ENCODE measurements at regions not wholly inside any gene's neighbourhood (a gene's known extent, or its start where the extent isn't known, plus 50 kb on each side); places are given as distances from the start of the nearest gene placed in this dataset.
"Not testable (repeated sequence)": the region's sequence is repeated elsewhere in the genome, so short reads cannot be mapped to it uniquely, and the experiment has no call there.

DNA sequence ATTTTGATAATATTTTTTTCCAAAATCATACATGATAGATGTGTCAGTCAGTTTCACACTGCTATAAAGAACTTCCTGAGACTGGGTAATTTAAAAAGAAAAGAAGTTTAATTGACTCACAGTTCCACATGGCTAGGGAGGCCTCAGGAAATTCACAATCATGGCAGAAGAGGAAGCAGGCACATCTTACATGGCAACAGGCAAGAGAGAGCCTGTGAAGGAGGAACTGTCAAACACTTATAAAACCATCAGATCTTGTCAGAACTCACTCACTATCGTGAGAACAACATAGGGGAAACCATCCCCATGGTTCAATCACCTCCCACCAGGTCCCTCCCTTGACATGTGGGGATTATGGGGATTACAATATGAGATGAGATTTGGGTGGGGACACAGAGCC is 201.5 kb upstream of the EDNRB start:
- TF ChIP-seq, protein P1, sequence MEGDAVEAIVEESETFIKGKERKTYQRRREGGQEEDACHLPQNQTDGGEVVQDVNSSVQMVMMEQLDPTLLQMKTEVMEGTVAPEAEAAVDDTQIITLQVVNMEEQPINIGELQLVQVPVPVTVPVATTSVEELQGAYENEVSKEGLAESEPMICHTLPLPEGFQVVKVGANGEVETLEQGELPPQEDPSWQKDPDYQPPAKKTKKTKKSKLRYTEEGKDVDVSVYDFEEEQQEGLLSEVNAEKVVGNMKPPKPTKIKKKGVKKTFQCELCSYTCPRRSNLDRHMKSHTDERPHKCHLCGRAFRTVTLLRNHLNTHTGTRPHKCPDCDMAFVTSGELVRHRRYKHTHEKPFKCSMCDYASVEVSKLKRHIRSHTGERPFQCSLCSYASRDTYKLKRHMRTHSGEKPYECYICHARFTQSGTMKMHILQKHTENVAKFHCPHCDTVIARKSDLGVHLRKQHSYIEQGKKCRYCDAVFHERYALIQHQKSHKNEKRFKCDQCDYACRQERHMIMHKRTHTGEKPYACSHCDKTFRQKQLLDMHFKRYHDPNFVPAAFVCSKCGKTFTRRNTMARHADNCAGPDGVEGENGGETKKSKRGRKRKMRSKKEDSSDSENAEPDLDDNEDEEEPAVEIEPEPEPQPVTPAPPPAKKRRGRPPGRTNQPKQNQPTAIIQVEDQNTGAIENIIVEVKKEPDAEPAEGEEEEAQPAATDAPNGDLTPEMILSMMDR (IDR thresholded peaks at IDR 0.05; ENCODE audit: insufficient read depth, low read length, poor library complexity, severe bottlenecking), result not testable (repeated sequence)
- TF ChIP-seq EZH2phosphoT487 (conservative IDR thresholded peaks at IDR 0.05; ENCODE audit: low read length), result not testable (repeated sequence)
